ENCODE measurements at regions not wholly inside any gene's neighbourhood (a gene's known extent, or its start where the extent isn't known, plus 50 kb on each side); places are given as distances from the start of the nearest gene placed in this dataset.

DNA sequence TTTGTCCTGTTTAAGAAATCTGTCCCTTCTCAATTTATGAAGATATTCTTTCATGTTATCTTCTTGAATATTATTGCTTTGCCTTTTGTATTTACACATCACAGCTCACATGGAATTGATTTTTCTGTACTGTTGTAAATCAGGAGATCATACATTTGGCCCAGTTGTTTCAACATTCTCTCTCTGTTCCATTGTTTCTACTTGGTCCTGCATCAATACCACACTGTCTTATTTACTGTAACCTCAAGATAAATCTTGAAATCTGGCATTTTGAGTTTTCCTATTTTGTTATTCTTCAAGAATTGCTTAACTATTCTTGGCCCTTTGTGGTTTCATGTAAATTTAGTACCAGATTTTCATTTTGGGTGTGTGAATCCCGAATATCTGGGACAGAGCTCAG, 121.7 kb upstream of the CCN2 start:
- H3K56ac ChIP-seq (ENCODE audit: insufficient read length, low read depth, low read length), result no peak overlapping the region
- H3K4me2 ChIP-seq (ENCODE audit: insufficient read depth, insufficient read length, low read length), result no peak overlapping the region
- no peak overlapping the region for H4K8ac ChIP-seq (replicated peaks; ENCODE audit: insufficient read length, low read depth, low read length)
- H3K4ac ChIP-seq (ENCODE audit: low read depth, low read length), result no peak overlapping the region
- H2BK5ac ChIP-seq (ENCODE audit: insufficient read length, low read length), result no peak overlapping the region
- no peak for DNase-seq
- no peak overlapping the region for H2AFZ ChIP-seq (ENCODE audit: low read length)
- no peaks in the 10 kb centered on the region for H3K4me1 Mint-ChIP-seq
- H3K23me2 ChIP-seq (ENCODE audit: insufficient read length, low read depth, low read length, poor library complexity, severe bottlenecking), result no peaks in the 10 kb centered on the region
- no peak overlapping the region for H3K27ac ChIP-seq (ENCODE audit: insufficient read length, low read depth, low read length)
- H4K91ac ChIP-seq (ENCODE audit: insufficient read length, low read depth, low read length), result no peak overlapping the region
- H4K20me1 ChIP-seq (ENCODE audit: control insufficient read depth, insufficient read depth, insufficient read length), result no peaks in the 10 kb centered on the region
- H3T11ph ChIP-seq (ENCODE audit: low read length), result no peak overlapping the region
- H4K5ac ChIP-seq (ENCODE audit: insufficient read length, low read depth, low read length), result no peak overlapping the region
- H2AK5ac ChIP-seq (ENCODE audit: insufficient read length, low read length), result no peak overlapping the region
- no peaks in the 10 kb centered on the region for H3K4me1 ChIP-seq (ENCODE audit: insufficient read depth, low read length)
- no peak overlapping the region for H3K9ac ChIP-seq (ENCODE audit: extremely low read depth, insufficient read length, low read length)
- no peaks in the 10 kb centered on the region for H3K79me2 ChIP-seq (ENCODE audit: insufficient read depth, low read length)
- H3K18ac ChIP-seq (ENCODE audit: insufficient read length, low read depth, low read length), result no peak overlapping the region
- H3K14ac ChIP-seq (ENCODE audit: insufficient read depth, low read length), result no peak overlapping the region
- H3K9me3 ChIP-seq (ENCODE audit: control insufficient read depth, low read depth, low read length), result no peaks in the 10 kb centered on the region
- H2BK15ac ChIP-seq (ENCODE audit: low read depth, low read length), result no peak overlapping the region
- no peak overlapping the region for H2BK20ac ChIP-seq (ENCODE audit: low read depth, low read length, poor library complexity, severe bottlenecking)
- no peaks in the 10 kb centered on the region for H3K9me3 Mint-ChIP-seq
- no peak overlapping the region for H3K4me3 Mint-ChIP-seq
- H3K36me3 Mint-ChIP-seq (ENCODE audit: insufficient read depth in 1 of 3, low read depth in 3 of 3), result no peaks in the 10 kb centered on the region
- no peaks in the 10 kb centered on the region for H3K27me3 ChIP-seq (ENCODE audit: insufficient read depth, low read length)
- H2BK12ac ChIP-seq (ENCODE audit: insufficient read length, low read depth, low read length), result no peak overlapping the region
- WGBS (ENCODE audit: extremely low coverage, insufficient read length, low lambda C conversion rate), result no CpG with 5 or more reads among the region's 1 CpG
- no peak overlapping the region for H3K27ac Mint-ChIP-seq
- no peaks in the 10 kb centered on the region for H3K27me3 Mint-ChIP-seq (ENCODE audit: low read depth)
- TF ChIP-seq, protein P1, sequence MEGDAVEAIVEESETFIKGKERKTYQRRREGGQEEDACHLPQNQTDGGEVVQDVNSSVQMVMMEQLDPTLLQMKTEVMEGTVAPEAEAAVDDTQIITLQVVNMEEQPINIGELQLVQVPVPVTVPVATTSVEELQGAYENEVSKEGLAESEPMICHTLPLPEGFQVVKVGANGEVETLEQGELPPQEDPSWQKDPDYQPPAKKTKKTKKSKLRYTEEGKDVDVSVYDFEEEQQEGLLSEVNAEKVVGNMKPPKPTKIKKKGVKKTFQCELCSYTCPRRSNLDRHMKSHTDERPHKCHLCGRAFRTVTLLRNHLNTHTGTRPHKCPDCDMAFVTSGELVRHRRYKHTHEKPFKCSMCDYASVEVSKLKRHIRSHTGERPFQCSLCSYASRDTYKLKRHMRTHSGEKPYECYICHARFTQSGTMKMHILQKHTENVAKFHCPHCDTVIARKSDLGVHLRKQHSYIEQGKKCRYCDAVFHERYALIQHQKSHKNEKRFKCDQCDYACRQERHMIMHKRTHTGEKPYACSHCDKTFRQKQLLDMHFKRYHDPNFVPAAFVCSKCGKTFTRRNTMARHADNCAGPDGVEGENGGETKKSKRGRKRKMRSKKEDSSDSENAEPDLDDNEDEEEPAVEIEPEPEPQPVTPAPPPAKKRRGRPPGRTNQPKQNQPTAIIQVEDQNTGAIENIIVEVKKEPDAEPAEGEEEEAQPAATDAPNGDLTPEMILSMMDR (conservative IDR thresholded peaks at IDR 0.05), result no peak
- H3K79me1 ChIP-seq (ENCODE audit: insufficient read depth, low read depth, low read length, poor library complexity, severe bottlenecking), result no peaks in the 10 kb centered on the region
- no peak overlapping the region for H3K23ac ChIP-seq (ENCODE audit: insufficient read length, low read depth, low read length)
- H2BK120ac ChIP-seq (ENCODE audit: low read depth, low read length, poor library complexity, severe bottlenecking), result no peak overlapping the region
